ENCODE measurements at regions not wholly inside any gene's neighbourhood (a gene's known extent, or its start where the extent isn't known, plus 50 kb on each side); places are given as distances from the start of the nearest gene placed in this dataset.

DNA sequence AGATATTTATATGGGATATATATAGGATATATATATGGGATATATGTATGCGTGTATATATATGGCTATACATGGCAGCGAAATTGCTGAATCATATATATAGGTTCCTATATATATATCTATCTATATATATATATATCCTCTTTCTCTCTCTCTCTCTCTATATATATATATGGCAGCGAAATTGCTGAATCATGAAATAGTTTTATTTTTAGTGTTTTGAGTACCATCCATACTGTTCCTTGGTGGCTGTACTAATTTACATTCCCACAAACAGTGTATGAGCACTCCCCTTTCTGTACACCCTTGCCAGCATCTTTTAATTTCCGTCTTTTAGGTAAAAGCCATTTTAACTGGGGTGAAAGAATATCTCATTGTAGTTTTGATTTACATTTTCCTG is 397.6 kb upstream of the LINC00305 start:
- TF ChIP-seq, protein P1, sequence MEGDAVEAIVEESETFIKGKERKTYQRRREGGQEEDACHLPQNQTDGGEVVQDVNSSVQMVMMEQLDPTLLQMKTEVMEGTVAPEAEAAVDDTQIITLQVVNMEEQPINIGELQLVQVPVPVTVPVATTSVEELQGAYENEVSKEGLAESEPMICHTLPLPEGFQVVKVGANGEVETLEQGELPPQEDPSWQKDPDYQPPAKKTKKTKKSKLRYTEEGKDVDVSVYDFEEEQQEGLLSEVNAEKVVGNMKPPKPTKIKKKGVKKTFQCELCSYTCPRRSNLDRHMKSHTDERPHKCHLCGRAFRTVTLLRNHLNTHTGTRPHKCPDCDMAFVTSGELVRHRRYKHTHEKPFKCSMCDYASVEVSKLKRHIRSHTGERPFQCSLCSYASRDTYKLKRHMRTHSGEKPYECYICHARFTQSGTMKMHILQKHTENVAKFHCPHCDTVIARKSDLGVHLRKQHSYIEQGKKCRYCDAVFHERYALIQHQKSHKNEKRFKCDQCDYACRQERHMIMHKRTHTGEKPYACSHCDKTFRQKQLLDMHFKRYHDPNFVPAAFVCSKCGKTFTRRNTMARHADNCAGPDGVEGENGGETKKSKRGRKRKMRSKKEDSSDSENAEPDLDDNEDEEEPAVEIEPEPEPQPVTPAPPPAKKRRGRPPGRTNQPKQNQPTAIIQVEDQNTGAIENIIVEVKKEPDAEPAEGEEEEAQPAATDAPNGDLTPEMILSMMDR (IDR thresholded peaks at IDR 0.05): no peak
- TF ChIP-seq POLR2A (IDR thresholded peaks at IDR 0.05): no peak

All from Peyer's patch (tissue), 4 donors.